Epithelial cell of proximal tubule (primary cell): ENCODE measurements at regions not wholly inside any gene's neighbourhood (a gene's known extent, or its start where the extent isn't known, plus 50 kb on each side); places are given as distances from the start of the nearest gene placed in this dataset.

ENCODE experiments used
- DNase-seq: peaks from one replicate; pipeline ENCODE4 v3.0.0-alpha.2; 2011; ENCODE audit warnings: low read depth
- H3K4me3 ChIP-seq: 2 replicates; pipeline ENCODE4 v1.5.1; 2011; ENCODE audit warnings: low read depth, mild to moderate bottlenecking, low read length
- CTCF ChIP-seq: conservative IDR thresholded peaks from 2 replicates; pipeline ENCODE4 v1.5.1; 2012; ENCODE audit warnings: low read depth, mild to moderate bottlenecking, low read length

GRCh38 chr5:165885623-165886350 is 2380.4 kb downstream of the MAT2B start:
- TF ChIP-seq CTCF: no peak
- no peak overlapping the region for H3K4me3 ChIP-seq
- no peak for DNase-seq

GRCh38 chr5:165887147-165887546 is 2381.7 kb downstream of the MAT2B start:
- no peak for TF ChIP-seq CTCF
- no peak for DNase-seq
- H3K4me3 ChIP-seq: no peak overlapping the region

- DNase-seq: no peak
- no peak for TF ChIP-seq CTCF
- H3K4me3 ChIP-seq: no peak overlapping the region
Measured at GRCh38 chr5:165892383-165892782, 2387.0 kb downstream of the MAT2B start.

- DNase-seq: no peak
- H3K4me3 ChIP-seq: no peak overlapping the region
- TF ChIP-seq CTCF: no peak
Measured at GRCh38 chr5:165894916-165895315, 2389.5 kb downstream of the MAT2B start.

GRCh38 chr5:165903835-165904234 is 2387.6 kb upstream of the WWC1 start:
- no peak for TF ChIP-seq CTCF
- no peak overlapping the region for H3K4me3 ChIP-seq
- no peak for DNase-seq

GRCh38 chr5:165906871-165907270 is 2384.6 kb upstream of the WWC1 start:
- H3K4me3 ChIP-seq: no peak overlapping the region
- DNase-seq: no peak
- TF ChIP-seq CTCF: no peak

GRCh38 chr5:165913059-165913458 is 2378.4 kb upstream of the WWC1 start:
- H3K4me3 ChIP-seq: no peak overlapping the region
- DNase-seq: no peak
- no peak for TF ChIP-seq CTCF
